DMS 273 (cell line): ENCODE measurements at regions not wholly inside any gene's neighbourhood (a gene's known extent, or its start where the extent isn't known, plus 50 kb on each side); places are given as distances from the start of the nearest gene placed in this dataset.

Source experiments
- DNase-seq: peaks from one replicate; lab custom pipeline; 2025; ENCODE audit not compliant: unreplicated experiment; lab: John Stamatoyannopoulos, UW

GRCh38 chr20:39853636-39854035 is 835.4 kb downstream of the MAFB start:
- peak; percentile 6 for DNase-seq

- DNase-seq = no peak
Observed at GRCh38 chr20:39853050-39853449, 836.0 kb downstream of the MAFB start.

GRCh38 chr20:39851459-39851858 is 837.6 kb downstream of the MAFB start:
- no peak for DNase-seq

GRCh38 chr20:39850821-39851330 is 838.2 kb downstream of the MAFB start:
- DNase-seq = peak; percentile 34

- no peak for DNase-seq
Observed at GRCh38 chr20:39850246-39850645, 838.8 kb downstream of the MAFB start.

- DNase-seq = peak; percentile 90
Observed at GRCh38 chr20:39849664-39850063, 839.4 kb downstream of the MAFB start.

GRCh38 chr20:39849171-39849570 is 839.9 kb downstream of the MAFB start:
- DNase-seq = no peak

GRCh38 chr20:39839399-39840119 is 849.5 kb downstream of the MAFB start:
- no peak for DNase-seq

- DNase-seq = no peak
Observed at GRCh38 chr20:39837561-39837960, 851.5 kb downstream of the MAFB start.

- no peak for DNase-seq
Observed at GRCh38 chr20:39835130-39835842, 853.8 kb downstream of the MAFB start.

- DNase-seq = no peak
Observed at GRCh38 chr20:39830903-39831302, 858.1 kb downstream of the MAFB start.

GRCh38 chr20:39829661-39830060 is 859.4 kb downstream of the MAFB start:
- DNase-seq = no peak

GRCh38 chr20:39829256-39829655 is 859.8 kb downstream of the MAFB start:
- DNase-seq = peak; percentile 37

GRCh38 chr20:39825950-39826349 is 863.1 kb downstream of the MAFB start:
- DNase-seq = no peak

GRCh38 chr20:39825524-39825923 is 863.4 kb downstream of the DHX35 start:
- no peak for DNase-seq

- DNase-seq = no peak
Observed at GRCh38 chr20:39823224-39823623, 861.1 kb downstream of the DHX35 start.

GRCh38 chr20:39822667-39823066 is 860.5 kb downstream of the DHX35 start:
- DNase-seq = no peak

- no peak for DNase-seq
Observed at GRCh38 chr20:39813190-39813829, 851.2 kb downstream of the DHX35 start.

- no peak for DNase-seq
Observed at GRCh38 chr20:39812116-39812515, 850.0 kb downstream of the DHX35 start.

- no peak for DNase-seq
Observed at GRCh38 chr20:39810309-39810708, 848.2 kb downstream of the DHX35 start.

GRCh38 chr20:39808613-39809012 is 846.5 kb downstream of the DHX35 start:
- no peak for DNase-seq

- DNase-seq = peak; percentile 47
Observed at GRCh38 chr20:39800548-39800947, 838.4 kb downstream of the DHX35 start.
